Fibroblast of lung (primary cell): ENCODE measurements at regions not wholly inside any gene's neighbourhood (a gene's known extent, or its start where the extent isn't known, plus 50 kb on each side); places are given as distances from the start of the nearest gene placed in this dataset.

ENCODE experiments used
- EZH2 ChIP-seq: IDR thresholded peaks from 2 replicates; pipeline ENCODE4 v1.5.1; 2012; ENCODE audit warnings: low read length, control low read depth, mild to moderate bottlenecking; ENCODE audit errors: missing control alignments
- TF ChIP-seq, protein P1 (sequence below), 2 donors: IDR thresholded peaks in 1 of 2; conservative IDR thresholded peaks in 1 of 2; 1 replicate in 1 of 2; 2 replicates in 1 of 2; pipeline ENCODE4 v1.5.1; 2011 to 2012; ENCODE audit warnings: low read length in 2 of 2, control low read depth in 1 of 2, inconsistent platforms in 1 of 2, low read depth in 1 of 2, mild to moderate bottlenecking in 1 of 2

GRCh38 chr13:112248406-112248760 is 127.8 kb upstream of the SPACA7 start:
- TF ChIP-seq, protein P1, sequence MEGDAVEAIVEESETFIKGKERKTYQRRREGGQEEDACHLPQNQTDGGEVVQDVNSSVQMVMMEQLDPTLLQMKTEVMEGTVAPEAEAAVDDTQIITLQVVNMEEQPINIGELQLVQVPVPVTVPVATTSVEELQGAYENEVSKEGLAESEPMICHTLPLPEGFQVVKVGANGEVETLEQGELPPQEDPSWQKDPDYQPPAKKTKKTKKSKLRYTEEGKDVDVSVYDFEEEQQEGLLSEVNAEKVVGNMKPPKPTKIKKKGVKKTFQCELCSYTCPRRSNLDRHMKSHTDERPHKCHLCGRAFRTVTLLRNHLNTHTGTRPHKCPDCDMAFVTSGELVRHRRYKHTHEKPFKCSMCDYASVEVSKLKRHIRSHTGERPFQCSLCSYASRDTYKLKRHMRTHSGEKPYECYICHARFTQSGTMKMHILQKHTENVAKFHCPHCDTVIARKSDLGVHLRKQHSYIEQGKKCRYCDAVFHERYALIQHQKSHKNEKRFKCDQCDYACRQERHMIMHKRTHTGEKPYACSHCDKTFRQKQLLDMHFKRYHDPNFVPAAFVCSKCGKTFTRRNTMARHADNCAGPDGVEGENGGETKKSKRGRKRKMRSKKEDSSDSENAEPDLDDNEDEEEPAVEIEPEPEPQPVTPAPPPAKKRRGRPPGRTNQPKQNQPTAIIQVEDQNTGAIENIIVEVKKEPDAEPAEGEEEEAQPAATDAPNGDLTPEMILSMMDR (conservative IDR thresholded peaks at IDR 0.05 in 1 of 2, IDR thresholded peaks at IDR 0.05 in 1 of 2; ENCODE audit: low read depth in 1 of 2, low read length in 2 of 2) = no peak
- no peak for TF ChIP-seq EZH2
